Activated CD8-positive, alpha-beta memory T cell treated with anti-CD3 and anti-CD28 coated beads, Interleukin-2, amount 50 U/mL, for 24 hours (primary cell): ENCODE measurements at regions not wholly inside any gene's neighbourhood (a gene's known extent, or its start where the extent isn't known, plus 50 kb on each side); places are given as distances from the start of the nearest gene placed in this dataset.

ENCODE experiments used
- DNase-seq: peaks from one replicate; pipeline ENCODE4 v3.0.0-alpha.2; 2020; ENCODE audit errors: extremely low read depth

DNA sequence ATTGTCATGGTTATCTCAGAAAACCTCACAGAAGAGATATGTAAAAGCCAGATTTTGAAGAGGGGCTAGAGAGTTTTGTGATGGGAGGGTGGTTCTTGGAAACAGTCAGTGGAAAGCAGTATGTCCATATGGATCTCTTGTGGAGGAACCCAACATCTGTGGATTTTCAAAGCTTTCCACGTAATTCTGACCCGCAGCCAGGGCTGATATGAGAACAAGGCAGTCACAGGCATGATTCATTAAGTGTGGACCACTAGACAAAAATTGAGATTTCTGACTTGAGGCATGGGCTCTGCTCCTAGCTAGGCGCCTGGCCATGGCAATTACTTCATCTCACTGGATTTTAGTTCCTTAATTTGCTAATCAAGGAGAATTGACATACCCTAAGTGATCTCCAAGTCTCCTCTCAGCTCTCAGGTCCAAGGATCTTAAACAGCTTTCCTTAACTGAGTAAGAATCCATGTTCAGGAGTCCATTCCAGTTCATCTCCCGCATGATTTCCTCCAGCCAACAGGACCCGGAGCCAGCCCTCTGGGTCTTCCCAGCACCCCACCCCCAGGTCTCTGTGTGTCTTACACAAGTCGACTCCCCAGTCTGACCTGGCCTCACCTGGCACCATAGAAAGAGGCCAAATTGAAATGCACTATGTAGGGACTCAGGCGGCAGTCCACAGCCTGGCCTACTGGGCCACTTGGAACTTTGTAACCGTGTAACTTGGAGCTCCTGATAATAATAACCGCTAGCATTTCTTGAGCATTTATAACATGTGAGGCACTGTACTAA is 176.3 kb upstream of the PARP11 start:
- DNase-seq, result no peak

GRCh38 chr12:4047421-4047820 is 174.2 kb upstream of the PARP11 start:
- no peak for DNase-seq

- DNase-seq, result no peak
Measured at GRCh38 chr12:4046495-4046840, 173.3 kb upstream of the PARP11 start.

GRCh38 chr12:4045786-4046494 is 172.7 kb upstream of the PARP11 start:
- DNase-seq, result no peak

GRCh38 chr12:4044736-4045730 is 171.8 kb upstream of the PARP11 start:
- DNase-seq, result no peak

- no peak for DNase-seq
Measured at GRCh38 chr12:4044101-4044500, 170.9 kb upstream of the PARP11 start.

- no peak for DNase-seq
Measured at GRCh38 chr12:4041187-4041885, 168.1 kb upstream of the PARP11 start.

GRCh38 chr12:4039931-4040330 is 166.7 kb upstream of the PARP11 start:
- DNase-seq, result no peak

DNA sequence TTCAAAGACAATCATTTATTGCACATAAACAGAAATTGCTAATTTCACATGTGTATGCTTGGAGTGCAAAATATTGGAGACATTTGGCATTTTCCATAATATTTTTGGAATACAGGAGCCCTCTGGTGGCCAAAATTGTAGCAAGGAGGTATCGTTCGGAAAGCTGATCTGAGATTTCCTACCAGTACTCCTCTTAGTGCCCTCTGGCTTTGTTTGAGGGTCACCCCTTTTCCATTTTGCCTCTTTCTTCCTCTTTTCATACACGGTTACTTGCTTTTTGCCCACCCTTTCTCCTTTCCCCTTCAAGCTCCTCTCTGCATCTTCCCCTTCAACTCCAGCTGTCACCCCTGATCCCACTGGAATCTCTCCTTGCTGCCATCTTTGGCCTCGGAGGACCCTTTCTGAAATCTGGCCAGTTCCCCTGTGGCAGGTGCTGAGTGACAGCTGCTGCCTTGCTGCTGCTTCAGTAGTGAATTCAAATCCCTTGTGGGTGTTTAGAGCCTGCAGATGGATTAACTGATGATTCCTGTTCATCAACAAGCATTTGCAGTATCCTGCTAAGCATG is 164.6 kb upstream of the PARP11 start:
- no peak for DNase-seq

DNA sequence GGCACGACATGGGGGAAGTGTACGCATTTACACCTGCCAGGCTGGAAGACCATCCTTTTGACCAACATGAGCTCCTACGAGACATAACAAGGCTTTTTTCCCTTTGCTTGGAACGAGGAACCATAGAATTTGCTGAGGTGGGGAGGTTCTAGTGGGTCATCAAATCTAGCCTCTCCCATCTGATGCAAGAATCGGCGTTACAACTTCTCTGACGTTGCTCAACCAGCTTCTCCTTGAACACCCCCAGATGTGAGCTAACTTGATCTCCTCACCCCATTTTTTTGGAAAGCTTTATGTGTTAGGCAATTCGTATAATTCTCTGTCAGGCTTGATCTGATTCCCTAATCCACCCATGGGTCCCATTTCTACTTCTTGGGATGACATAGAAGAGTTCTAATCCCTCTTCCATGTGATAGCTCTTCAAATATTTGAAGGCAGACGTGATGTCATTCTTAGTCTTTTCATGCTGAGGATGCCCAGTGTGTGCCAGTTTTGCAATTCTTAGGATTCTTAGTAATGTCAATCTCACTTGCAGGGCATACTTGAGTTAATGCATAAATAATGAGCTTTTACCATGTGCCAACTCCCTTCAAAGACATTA is 163.6 kb upstream of the PARP11 start:
- DNase-seq, result no peak

DNA sequence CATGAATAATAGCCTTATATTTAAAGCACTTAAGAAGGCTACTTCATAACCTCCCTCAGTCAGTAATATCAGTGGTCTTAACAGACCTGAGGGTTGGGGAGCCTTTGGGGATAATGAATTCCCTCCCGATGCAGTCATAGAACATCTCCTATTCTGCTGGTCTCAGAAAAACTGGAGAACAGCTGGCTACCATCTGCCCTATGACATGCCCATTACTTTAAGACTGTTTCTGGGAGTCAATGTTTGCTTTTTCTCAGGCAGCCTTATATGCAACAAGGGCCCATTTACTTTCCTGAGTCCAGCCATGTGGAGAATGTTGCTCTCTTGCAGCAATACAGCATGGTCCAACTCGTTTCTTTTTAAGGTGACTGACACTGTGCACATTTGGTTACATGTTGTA is 161.7 kb upstream of the PARP11 start:
- DNase-seq, result no peak

DNA sequence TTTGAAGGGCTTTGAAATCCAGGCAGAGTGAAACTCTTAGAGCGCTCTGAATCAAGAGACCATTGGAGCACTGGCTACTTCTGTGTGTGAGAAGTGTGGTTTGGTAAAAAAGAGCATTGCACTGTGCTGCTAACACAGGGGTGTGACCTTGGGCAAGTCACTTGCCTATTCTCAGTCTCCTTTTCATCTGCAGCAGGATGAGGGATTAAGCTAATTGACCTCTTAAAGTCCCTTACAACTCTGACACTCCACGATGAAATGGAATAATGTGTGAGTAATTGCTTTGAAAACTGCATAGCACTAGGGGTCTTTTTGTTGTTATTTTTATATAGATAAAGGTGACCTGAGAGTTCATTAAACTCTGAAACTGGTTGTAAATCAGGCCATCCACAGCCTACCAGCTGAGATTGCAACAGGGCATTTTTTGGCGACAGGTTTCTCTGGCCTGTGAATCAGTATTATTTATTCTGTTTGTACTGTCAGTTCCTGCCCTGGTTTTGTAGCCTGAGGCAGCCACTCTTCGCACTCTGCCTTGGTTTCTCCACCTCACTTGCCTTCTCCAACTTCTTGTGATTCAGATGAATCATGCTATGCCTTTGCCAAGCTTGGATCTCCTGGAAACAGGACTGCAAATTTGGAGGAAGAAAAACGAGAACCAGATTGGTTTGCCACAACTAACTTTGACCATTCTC is 159.9 kb upstream of the PARP11 start:
- DNase-seq, result no peak

DNA sequence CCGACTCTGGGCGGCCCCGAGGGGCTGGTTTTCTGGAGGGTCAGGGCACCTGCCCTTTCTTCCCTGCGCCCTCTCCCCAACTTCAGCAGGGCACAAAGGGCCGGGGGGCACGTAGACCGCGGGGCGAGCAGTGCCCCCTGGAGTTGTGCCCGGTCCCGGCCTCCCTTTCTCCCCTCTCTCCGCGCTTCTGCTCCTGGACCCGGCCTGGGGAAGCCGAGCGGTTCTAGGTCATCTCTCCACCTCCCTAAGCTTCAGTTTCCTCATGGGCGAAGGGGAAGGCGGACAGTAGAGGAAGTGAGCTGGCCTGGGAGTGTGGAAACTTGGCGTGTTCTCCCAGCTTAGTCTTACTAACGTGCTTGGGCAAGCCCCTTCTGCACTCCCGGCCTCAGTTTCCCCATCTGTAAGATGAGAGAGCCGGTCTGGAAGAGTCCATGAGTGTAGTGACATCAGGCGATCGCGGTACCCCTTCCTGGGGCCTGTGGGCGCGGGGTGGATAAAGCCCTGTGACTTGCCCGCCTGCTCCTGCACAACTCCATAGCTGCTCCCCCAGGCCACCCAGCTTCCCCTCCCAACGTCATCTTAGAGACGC is 158.6 kb upstream of the PARP11 start:
- DNase-seq, result no peak

DNA sequence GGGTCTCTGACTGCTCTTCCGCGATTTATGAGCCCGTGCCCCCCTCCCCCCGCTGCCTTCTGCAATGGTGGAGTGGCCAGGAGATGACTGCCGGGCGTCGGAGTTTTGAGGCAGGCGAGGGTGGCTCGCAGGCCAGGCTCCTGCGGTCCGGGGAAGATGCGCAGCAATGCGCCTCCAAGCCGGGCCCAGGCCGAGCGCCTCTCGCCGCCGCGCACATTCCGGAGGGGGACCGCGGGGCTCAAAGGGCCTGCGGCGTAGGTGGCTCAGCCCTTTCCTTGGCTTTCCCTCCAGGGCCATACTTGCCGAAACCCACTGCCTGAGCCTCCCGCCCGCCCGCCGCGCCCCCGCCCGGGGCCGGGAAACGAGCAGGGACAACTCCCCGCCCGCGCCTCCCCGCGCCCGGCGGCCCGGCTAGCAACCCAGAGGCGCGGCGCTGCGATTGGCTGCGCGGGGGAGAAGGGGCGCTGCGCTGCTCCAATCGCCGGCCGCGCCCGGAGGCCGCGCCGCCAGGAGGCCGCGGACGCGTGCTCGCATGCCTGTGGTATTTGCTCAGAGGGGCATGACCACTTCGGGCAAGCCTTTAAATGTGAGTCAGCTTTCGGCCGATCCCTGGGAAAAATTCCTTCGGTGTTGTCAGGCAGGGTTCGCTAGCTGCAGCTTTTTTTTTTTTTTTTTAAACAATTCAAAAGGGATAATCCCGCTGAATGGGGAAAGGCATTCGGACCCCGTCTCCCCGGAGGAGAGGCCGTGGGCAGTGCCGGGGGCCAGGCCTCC is 157.9 kb upstream of the PARP11 start:
- peak; percentile 24 for DNase-seq

DNA sequence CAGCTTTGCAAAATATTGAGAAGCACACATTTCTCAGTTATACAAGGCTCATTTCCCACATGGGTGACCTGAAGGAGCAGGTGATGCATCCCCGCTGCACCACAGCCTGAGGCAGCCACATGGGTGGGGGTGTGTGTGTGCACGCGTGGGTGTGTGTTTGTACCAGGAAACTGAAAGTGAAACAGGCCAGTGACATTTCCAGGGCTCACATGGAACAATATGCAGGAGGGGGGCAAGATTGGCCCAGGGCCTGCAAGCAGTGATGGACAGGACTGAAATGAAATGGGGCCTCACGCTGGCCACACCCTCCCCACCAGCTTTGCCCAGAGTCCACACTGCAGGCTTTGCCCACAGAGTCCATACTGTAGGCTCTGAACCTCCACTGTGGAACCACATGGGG is 154.2 kb upstream of the PARP11 start:
- peak; percentile 36 for DNase-seq

GRCh38 chr12:4026517-4026916 is 153.3 kb upstream of the PARP11 start:
- no peak for DNase-seq

- DNase-seq, result no peak
Measured at GRCh38 chr12:4026020-4026358, 152.8 kb upstream of the PARP11 start.

- DNase-seq, result no peak
Measured at GRCh38 chr12:4025181-4026019, 152.2 kb upstream of the PARP11 start.
